CD8-positive, alpha-beta memory T cell (primary cell): ENCODE measurements at regions not wholly inside any gene's neighbourhood (a gene's known extent, or its start where the extent isn't known, plus 50 kb on each side); places are given as distances from the start of the nearest gene placed in this dataset.

Experiments
- CTCF ChIA-PET: fragments of 350-600 bp; sonication (Branson Sonifier 250); formaldehyde crosslinking; loops from one replicate; lab custom pipeline; 2021; ENCODE audit warnings: antibody characterized with exemption; lab: Charles Lee
- POLR2A ChIA-PET: fragments of 350-600 bp; sonication (Branson Sonifier 250); formaldehyde crosslinking; loops from one replicate; lab custom pipeline; 2021; ENCODE audit warnings: antibody characterized with exemption; lab: Charles Lee
- DNase-seq, 5 donors: peaks; one replicate each; pipeline versions ENCODE4 v3.0.0 to v3.0.0-alpha.2; 2020 to 2022; ENCODE audit warnings: mixed read lengths in 1 of 5
- H3K27ac ChIP-seq: one replicate; pipeline ENCODE4 v1.7.0; 2013; ENCODE audit warnings: low read depth, mild to moderate bottlenecking, low read length, moderate library complexity
- H3K27me3 ChIP-seq: 2 replicates; pipeline ENCODE4 v1.7.0; 2013; ENCODE audit warnings: low read length, mild to moderate bottlenecking; ENCODE audit not compliant: insufficient read depth, poor library complexity, severe bottlenecking
- H3K36me3 ChIP-seq: 2 replicates; pipeline ENCODE4 v1.7.0; 2013; ENCODE audit warnings: mild to moderate bottlenecking, low read length, moderate library complexity; ENCODE audit not compliant: insufficient read depth
- H3K4me1 ChIP-seq: 2 replicates; pipeline ENCODE4 v1.7.0; 2013; ENCODE audit warnings: mild to moderate bottlenecking, low read length, moderate library complexity; ENCODE audit not compliant: insufficient read depth
- H3K4me3 ChIP-seq: 2 replicates; pipeline ENCODE4 v1.7.0; 2013; ENCODE audit warnings: mild to moderate bottlenecking, low read length
- H3K9me3 ChIP-seq: 2 replicates; pipeline ENCODE4 v1.7.0; 2013; ENCODE audit warnings: mild to moderate bottlenecking, low read length
- H3K27ac Mint-ChIP-seq, 8 donors: one replicate each; pipeline ENCODE4 v1.8.0; 2020 to 2021; ENCODE audit warnings: mixed read lengths in 8 of 8, mild to moderate bottlenecking in 6 of 8, inconsistent platforms in 3 of 8, moderate library complexity in 3 of 8
- H3K27me3 Mint-ChIP-seq, 2 donors: one replicate each; pipeline ENCODE4 v1.8.0; 2020 to 2021; ENCODE audit warnings: mixed read lengths in 2 of 2, mild to moderate bottlenecking in 1 of 2, moderate library complexity in 1 of 2
- H3K36me3 Mint-ChIP-seq, 3 donors: one replicate each; pipeline ENCODE4 v1.8.0; 2020 to 2021; ENCODE audit warnings: mixed read lengths in 3 of 3, inconsistent platforms in 1 of 3, mild to moderate bottlenecking in 1 of 3
- H3K4me1 Mint-ChIP-seq, 3 donors: one replicate each; pipeline ENCODE4 v1.8.0; 2020 to 2021; ENCODE audit warnings: mixed read lengths in 3 of 3, inconsistent platforms in 1 of 3, mild to moderate bottlenecking in 1 of 3
- H3K4me3 Mint-ChIP-seq, 7 donors: one replicate each; pipeline ENCODE4 v1.8.0; 2020 to 2021; ENCODE audit warnings: mixed read lengths in 7 of 7, mild to moderate bottlenecking in 6 of 7, moderate library complexity in 4 of 7, inconsistent platforms in 2 of 7
- H3K9me3 Mint-ChIP-seq, 5 donors: one replicate each; pipeline ENCODE4 v1.8.0; 2020 to 2022; ENCODE audit warnings: mixed read lengths in 5 of 5, mild to moderate bottlenecking in 3 of 5, moderate library complexity in 2 of 5, inconsistent platforms in 1 of 5

DNA sequence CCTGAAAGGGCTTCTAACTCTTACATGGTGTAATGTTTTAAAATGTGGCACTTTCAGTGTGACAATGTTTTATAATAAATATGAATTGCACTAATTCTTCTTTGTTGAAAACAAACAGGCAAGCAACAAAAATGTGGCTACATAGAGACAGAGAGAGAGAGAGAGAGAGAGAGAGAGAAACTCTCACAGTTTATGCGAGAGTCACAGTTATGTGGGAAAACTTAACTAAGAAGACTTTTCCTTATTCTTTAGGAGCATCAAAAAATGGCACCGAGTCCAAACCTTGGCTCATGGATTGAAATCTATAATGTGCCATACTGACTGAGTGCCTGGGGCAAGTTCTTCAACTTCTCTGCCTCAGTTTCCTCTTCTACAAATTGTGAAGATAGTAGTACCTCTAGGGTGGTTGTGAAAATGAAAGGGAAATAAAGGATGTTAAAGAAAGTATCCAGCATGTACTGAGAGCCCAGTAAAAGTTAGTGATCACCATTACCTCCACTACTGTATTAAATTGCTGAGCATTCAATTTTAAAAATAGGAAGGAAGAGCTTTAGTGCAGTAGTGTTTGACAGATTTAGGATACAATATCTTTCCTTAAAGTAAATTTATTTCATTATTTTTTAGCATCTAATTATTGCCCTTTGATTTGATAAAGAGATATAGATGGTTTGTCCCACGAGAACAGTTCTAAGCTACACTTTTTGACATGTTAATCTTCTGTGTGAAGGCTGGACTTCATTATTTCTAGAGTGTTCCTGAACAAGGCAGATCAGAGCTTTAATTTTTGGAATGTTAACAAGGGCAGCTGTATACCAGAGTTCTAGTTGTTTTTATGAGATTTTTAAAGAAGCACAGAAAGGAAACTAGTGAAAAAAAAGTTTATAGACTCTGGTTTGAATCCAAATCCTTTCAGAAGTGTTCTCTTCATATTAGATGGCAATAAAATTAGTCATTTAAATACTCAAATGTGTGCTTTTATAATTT, 187.5 kb upstream of the ANK2 start:
- ChIA-PET POLR2A (no interaction called here), CTCF (no interaction called here)
- no peak for DNase-seq
- Histone ChIP-seq H3K36me3 (no peaks in the 10 kb centered on the region), H3K9me3 (no peaks in the 10 kb centered on the region), H3K27ac (no peak overlapping the region), H3K27me3 (no peaks in the 10 kb centered on the region), H3K4me1 (no peaks in the 10 kb centered on the region), H3K4me3 (no peak overlapping the region)
- peaks cover 0 to 4% of the 10 kb centered on the region in 2 donors for H3K27me3 Mint-ChIP-seq
- H3K4me3 Mint-ChIP-seq: no peak overlapping the region
- no peaks in the 10 kb centered on the region for H3K4me1 Mint-ChIP-seq
- H3K36me3 Mint-ChIP-seq: no peaks in the 10 kb centered on the region
- H3K9me3 Mint-ChIP-seq: no peaks in the 10 kb centered on the region
- H3K27ac Mint-ChIP-seq: no peak overlapping the region

DNA sequence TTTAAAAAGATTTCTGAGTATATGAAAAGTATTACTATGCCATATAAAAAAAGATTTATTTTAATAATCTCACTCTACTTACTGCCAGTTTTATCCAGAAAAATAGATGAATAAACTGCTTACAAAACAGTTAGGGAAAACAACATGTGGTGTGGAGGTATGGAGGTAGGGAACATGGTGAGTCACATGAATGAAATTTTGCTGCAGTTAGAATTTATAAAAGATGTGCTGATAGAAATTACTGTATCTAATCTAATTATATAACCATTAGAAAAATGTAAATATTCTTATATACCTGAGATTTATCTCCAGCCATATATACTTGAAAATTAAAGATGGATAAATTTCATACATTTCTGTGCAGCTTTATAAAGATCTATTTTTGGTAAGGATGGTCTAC, 184.0 kb upstream of the ANK2 start:
- DNase-seq: no peak
- Histone ChIP-seq H3K4me3 (no peak overlapping the region), H3K27me3 (no peaks in the 10 kb centered on the region), H3K36me3 (no peaks in the 10 kb centered on the region), H3K9me3 (no peaks in the 10 kb centered on the region), H3K4me1 (no peaks in the 10 kb centered on the region), H3K27ac (no peak overlapping the region)
- Mint-ChIP-seq H3K9me3 (no peaks in the 10 kb centered on the region), H3K27ac (no peak overlapping the region), H3K27me3 (no peaks in the 10 kb centered on the region), H3K4me3 (no peak overlapping the region), H3K4me1 (no peaks in the 10 kb centered on the region), H3K36me3 (no peaks in the 10 kb centered on the region)
- POLR2A ChIA-PET: no interaction called here
- CTCF ChIA-PET: no interaction called here

DNA sequence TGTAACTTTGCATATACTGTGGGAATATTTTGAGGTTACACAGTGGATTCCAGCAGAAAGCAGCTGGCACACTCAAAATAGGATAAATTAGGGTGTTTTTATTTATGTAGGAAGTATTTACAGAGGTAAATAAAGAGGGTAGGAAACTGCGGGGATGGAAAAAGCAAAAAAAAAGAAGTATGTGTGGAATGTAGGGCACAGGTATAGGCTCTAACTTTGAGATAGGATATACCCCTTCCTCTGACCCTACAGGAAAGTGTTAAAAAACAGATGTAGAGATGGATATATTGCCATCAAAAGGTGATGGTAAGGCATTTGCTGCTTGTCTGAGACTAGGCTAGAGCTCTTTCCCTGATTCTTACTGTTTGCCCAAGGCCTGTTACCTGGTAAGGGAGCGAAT, 173.1 kb upstream of the ANK2 start:
- H3K4me1 Mint-ChIP-seq: no peaks in the 10 kb centered on the region
- Histone ChIP-seq H3K27me3 (no peaks in the 10 kb centered on the region), H3K27ac (no peak overlapping the region), H3K4me1 (no peaks in the 10 kb centered on the region), H3K36me3 (no peaks in the 10 kb centered on the region), H3K4me3 (no peak overlapping the region), H3K9me3 (no peaks in the 10 kb centered on the region)
- no peak overlapping the region for H3K27ac Mint-ChIP-seq
- POLR2A ChIA-PET: no interaction called here
- no peak overlapping the region for H3K4me3 Mint-ChIP-seq
- DNase-seq: no peak
- H3K27me3 Mint-ChIP-seq: peaks cover 0 to 4% of the 10 kb centered on the region in 2 donors
- H3K9me3 Mint-ChIP-seq: peaks cover 0 to 1% (median 0%) of the 10 kb centered on the region in 5 donors
- CTCF ChIA-PET: no interaction called here
- no peaks in the 10 kb centered on the region for H3K36me3 Mint-ChIP-seq

DNA sequence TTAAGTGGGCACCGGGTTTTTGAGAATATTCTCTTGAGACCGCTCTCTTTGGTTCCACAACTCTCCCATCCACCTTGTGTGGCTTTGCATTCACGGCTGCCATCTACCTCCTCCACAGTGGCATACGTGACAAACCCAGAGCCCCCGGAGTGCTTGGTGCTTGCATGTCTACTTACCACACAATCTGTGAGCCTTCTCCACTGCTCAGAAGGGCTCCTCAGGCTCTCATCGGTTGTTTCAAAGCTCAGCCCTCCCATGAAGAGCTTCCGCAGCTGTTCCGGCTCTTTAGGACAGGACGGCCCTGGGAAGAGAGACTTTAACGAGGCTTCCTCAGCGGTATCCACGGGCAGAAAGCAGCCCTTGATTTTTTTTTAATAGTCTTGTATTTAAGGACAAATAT, 167.6 kb upstream of the ANK2 start:
- no peaks in the 10 kb centered on the region for H3K4me1 ChIP-seq
- no peaks in the 10 kb centered on the region for H3K36me3 Mint-ChIP-seq
- no peaks in the 10 kb centered on the region for H3K4me1 Mint-ChIP-seq
- no peaks in the 10 kb centered on the region for H3K9me3 ChIP-seq
- H3K36me3 ChIP-seq: no peaks in the 10 kb centered on the region
- peaks cover 0 to 2% (median 0%) of the 10 kb centered on the region in 5 donors for H3K9me3 Mint-ChIP-seq
- CTCF ChIA-PET: no interaction called here
- no peak overlapping the region for H3K4me3 Mint-ChIP-seq
- no peaks in the 10 kb centered on the region for H3K27me3 ChIP-seq
- no peak overlapping the region for H3K4me3 ChIP-seq
- DNase-seq: no peak
- POLR2A ChIA-PET: no interaction called here
- H3K27me3 Mint-ChIP-seq: peaks cover 0 to 8% of the 10 kb centered on the region in 2 donors
- no peak overlapping the region for H3K27ac Mint-ChIP-seq
- no peak overlapping the region for H3K27ac ChIP-seq

DNA sequence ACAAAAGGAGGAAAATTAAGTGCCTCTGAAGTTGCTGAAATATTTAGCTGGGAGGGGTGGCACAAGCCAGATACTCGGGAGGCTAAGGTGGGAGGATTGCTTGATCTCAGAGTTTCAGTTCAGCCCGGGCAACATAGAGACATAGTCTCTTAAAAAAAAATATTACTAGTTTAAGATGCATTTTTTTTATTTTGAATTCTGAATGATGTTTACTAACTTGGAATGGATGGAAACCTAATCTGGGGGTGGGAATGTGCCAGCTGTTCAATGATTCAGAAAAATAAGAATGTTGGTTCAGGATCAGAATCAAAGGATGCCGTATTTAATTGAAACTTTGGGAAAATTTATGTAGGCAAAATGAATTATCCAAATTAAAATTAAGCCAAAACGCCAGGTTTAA, 167.2 kb upstream of the ANK2 start:
- Mint-ChIP-seq H3K4me1 (no peaks in the 10 kb centered on the region), H3K4me3 (no peak overlapping the region), H3K27ac (no peak overlapping the region), H3K27me3 (peaks cover 0 to 4% of the 10 kb centered on the region in 2 donors), H3K9me3 (peaks cover 0 to 2% (median 0%) of the 10 kb centered on the region in 5 donors), H3K36me3 (no peaks in the 10 kb centered on the region)
- Histone ChIP-seq H3K27me3 (no peaks in the 10 kb centered on the region), H3K9me3 (no peaks in the 10 kb centered on the region), H3K27ac (no peak overlapping the region), H3K4me3 (no peak overlapping the region), H3K4me1 (no peaks in the 10 kb centered on the region), H3K36me3 (no peaks in the 10 kb centered on the region)
- no peak for DNase-seq
- POLR2A ChIA-PET: no interaction called here
- CTCF ChIA-PET: no interaction called here

DNA sequence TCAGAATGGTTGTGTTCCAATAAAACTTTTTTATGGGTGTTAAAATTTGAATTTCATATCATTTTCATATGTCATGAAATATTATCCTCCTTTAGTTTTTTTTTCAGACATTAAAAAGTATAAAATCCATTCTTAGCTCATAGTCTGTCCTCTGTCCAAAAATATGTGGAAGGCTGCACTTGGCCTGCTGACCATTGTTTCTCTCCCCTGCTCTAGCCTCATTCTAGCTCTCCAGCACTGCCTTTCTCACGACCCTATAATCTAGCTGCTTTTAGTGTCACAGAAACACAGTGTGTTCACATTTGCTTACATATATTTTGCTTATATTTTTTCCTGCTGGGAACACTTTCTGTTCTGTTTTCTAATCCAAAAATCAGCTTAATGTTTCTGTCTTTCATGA, 165.0 kb upstream of the ANK2 start:
- H3K9me3 Mint-ChIP-seq: peaks cover 0 to 2% (median 0%) of the 10 kb centered on the region in 5 donors
- no peaks in the 10 kb centered on the region for H3K27me3 ChIP-seq
- no peaks in the 10 kb centered on the region for H3K36me3 ChIP-seq
- no peaks in the 10 kb centered on the region for H3K4me1 ChIP-seq
- ChIA-PET CTCF (interaction anchor here (1.5 kb wide), 1 partner anchor 15 kb away, joined by 3 read pairs; no protein-coding TSS in a partner anchor), POLR2A (no interaction called here)
- H3K27me3 Mint-ChIP-seq: peaks cover 0 to 4% of the 10 kb centered on the region in 2 donors
- H3K36me3 Mint-ChIP-seq: no peaks in the 10 kb centered on the region
- no peak overlapping the region for H3K4me3 Mint-ChIP-seq
- DNase-seq: no peak
- H3K4me1 Mint-ChIP-seq: no peaks in the 10 kb centered on the region
- H3K27ac Mint-ChIP-seq: no peak overlapping the region
- no peaks in the 10 kb centered on the region for H3K9me3 ChIP-seq
- no peak overlapping the region for H3K4me3 ChIP-seq
- no peak overlapping the region for H3K27ac ChIP-seq

DNA sequence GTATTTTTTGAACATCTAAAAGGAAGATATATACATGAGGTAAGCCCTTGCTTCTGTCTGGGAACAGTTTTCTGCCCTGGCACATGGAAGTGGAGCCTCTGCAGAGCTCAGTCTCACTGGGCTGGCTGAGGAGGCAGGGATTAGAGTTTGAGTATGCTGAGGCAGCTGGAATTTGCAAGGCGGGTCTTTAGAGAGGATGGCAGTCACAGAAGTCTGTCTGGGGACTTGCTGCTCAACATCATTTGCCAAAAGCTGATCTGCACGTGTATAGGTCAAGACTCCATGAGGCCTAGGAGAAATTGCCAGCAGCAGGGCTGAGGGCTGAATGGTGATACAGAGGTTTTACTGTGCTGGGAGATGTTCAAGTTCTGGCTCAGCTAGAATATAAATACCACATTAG, 163.6 kb upstream of the ANK2 start:
- no peak for DNase-seq
- Histone ChIP-seq H3K36me3 (no peaks in the 10 kb centered on the region), H3K27ac (no peak overlapping the region), H3K27me3 (no peaks in the 10 kb centered on the region), H3K4me1 (no peaks in the 10 kb centered on the region), H3K9me3 (no peaks in the 10 kb centered on the region), H3K4me3 (no peak overlapping the region)
- ChIA-PET POLR2A (no interaction called here), CTCF (no interaction called here)
- peaks cover 0 to 2% (median 0%) of the 10 kb centered on the region in 5 donors for H3K9me3 Mint-ChIP-seq
- no peak overlapping the region for H3K27ac Mint-ChIP-seq
- no peaks in the 10 kb centered on the region for H3K36me3 Mint-ChIP-seq
- H3K4me3 Mint-ChIP-seq: no peak overlapping the region
- peaks cover 0 to 4% of the 10 kb centered on the region in 2 donors for H3K27me3 Mint-ChIP-seq
- no peaks in the 10 kb centered on the region for H3K4me1 Mint-ChIP-seq

DNA sequence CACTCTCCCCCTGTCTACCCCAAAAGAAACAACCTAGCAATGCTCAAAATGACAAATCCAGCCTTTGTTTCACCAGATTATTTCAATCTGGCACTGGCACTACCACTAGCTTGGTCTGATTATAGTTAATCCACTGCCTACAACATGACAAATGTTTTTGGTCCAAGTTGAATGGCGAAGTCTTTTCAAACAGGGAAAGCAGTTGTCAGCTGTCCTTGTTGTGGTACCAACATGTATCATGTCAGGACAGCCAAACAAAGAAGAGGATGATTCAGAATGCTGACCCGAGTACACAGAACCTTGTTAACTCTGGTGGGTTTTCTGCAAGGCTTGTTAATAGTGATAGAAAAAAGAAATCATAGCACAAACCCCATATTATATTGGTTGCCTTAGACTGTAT, 160.8 kb upstream of the ANK2 start:
- CTCF ChIA-PET: no interaction called here
- Mint-ChIP-seq H3K4me3 (no peak overlapping the region), H3K27ac (no peak overlapping the region)

More for the DNA sequence above, 160.8 kb upstream of the ANK2 start:
- no peak for DNase-seq
- H3K36me3 ChIP-seq: no peaks in the 10 kb centered on the region
- POLR2A ChIA-PET: no interaction called here
- H3K9me3 Mint-ChIP-seq: no peaks in the 10 kb centered on the region
- no peaks in the 10 kb centered on the region for H3K27me3 ChIP-seq
- H3K9me3 ChIP-seq: no peaks in the 10 kb centered on the region
- no peaks in the 10 kb centered on the region for H3K4me1 Mint-ChIP-seq
- H3K4me1 ChIP-seq: no peaks in the 10 kb centered on the region
- H3K27ac ChIP-seq: no peak overlapping the region
- H3K36me3 Mint-ChIP-seq: no peaks in the 10 kb centered on the region
- no peak overlapping the region for H3K4me3 ChIP-seq
- peaks cover 0 to 4% of the 10 kb centered on the region in 2 donors for H3K27me3 Mint-ChIP-seq
